A673 (cell line): ENCODE measurements at regions not wholly inside any gene's neighbourhood (a gene's known extent, or its start where the extent isn't known, plus 50 kb on each side); places are given as distances from the start of the nearest gene placed in this dataset.

Experiments used
- EZH2 ChIP-seq: fragments of 200-600 bp; sonication (generic); IDR thresholded peaks from 2 replicates; pipeline ENCODE4 v1.6.1; 2017; ENCODE audit warnings: borderline replicate concordance, low read depth, mild to moderate bottlenecking, mixed read lengths, antibody characterized with exemption, low read length; ENCODE audit not compliant: poor library complexity, severe bottlenecking
- TF ChIP-seq, protein P1 (sequence below): fragments of 300-800, 200-600 bp; sonication (generic); conservative IDR thresholded peaks from 2 replicates; pipeline ENCODE4 v1.5.1; 2017; ENCODE audit warnings: low read depth, mild to moderate bottlenecking, antibody characterized with exemption, low read length, moderate library complexity, mixed read lengths

DNA sequence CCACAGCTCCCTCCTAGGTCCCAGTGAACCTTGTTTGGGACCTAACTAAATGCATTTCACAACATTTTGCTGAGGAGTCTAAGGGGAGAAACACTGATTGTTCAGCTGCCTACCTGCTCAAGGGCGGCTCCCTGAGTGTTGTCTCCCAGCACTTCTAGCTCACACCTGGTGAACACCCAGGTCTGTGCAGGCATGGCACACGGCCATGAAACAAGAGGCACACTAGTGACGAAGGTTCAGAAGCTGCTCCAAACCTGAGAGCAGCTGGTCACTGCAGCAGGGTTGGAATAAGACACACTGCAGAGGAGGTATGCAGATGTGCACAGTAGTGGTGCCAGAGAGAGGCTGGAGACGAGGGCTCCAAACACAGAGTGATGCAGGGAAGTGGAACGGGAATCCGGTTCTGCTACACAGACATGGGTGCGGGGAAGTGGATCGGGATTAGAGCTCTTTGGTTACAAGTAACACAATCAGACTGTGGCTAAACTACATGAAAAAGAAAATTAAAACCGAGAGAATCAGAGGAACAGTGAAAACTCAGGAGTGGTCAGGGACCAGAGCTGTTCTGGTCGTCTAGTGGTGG, 486.1 kb upstream of the CDH4 start:
- TF ChIP-seq, protein P1, sequence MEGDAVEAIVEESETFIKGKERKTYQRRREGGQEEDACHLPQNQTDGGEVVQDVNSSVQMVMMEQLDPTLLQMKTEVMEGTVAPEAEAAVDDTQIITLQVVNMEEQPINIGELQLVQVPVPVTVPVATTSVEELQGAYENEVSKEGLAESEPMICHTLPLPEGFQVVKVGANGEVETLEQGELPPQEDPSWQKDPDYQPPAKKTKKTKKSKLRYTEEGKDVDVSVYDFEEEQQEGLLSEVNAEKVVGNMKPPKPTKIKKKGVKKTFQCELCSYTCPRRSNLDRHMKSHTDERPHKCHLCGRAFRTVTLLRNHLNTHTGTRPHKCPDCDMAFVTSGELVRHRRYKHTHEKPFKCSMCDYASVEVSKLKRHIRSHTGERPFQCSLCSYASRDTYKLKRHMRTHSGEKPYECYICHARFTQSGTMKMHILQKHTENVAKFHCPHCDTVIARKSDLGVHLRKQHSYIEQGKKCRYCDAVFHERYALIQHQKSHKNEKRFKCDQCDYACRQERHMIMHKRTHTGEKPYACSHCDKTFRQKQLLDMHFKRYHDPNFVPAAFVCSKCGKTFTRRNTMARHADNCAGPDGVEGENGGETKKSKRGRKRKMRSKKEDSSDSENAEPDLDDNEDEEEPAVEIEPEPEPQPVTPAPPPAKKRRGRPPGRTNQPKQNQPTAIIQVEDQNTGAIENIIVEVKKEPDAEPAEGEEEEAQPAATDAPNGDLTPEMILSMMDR: no peak
- TF ChIP-seq EZH2: no peak
